HT1080 (cell line): ENCODE measurements at regions not wholly inside any gene's neighbourhood (a gene's known extent, or its start where the extent isn't known, plus 50 kb on each side); places are given as distances from the start of the nearest gene placed in this dataset.

ENCODE experiments used
- DNase-seq: peaks from one replicate; pipeline ENCODE4 v3.0.0-alpha.2; 2015; ENCODE audit warnings: low read depth

DNA sequence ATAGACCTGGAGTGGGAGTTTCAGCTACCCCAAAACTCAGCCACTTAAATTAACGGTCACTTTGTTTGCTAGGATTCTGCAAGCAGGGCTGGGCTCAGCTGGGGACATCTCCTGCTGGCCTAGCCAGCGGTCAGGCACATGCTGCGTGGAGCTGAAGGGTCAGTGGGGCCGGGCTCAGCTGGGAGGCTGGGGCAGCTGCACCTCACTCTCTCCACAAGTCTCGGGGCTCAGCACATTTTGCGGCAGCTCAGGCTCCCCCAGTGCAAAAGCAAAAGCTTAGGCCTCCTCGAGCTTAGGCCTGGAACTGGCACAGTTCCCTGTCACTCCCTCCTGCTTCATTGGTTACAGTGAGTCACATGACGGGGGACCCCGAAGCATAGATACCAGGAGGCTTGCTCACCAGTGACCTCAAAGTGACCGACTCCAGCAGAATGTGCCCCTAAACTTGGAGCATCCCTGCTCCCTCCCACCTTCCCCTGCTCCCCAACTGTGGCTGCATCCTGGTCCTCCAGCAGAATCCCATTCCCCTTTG lies 80.6 kb upstream of the CST7 start:
- DNase-seq = no peak

- DNase-seq = no peak
These were observed 80.1 kb upstream of the CST7 start for GRCh38 chr20:24868959-24869358.

GRCh38 chr20:24870057-24870456 lies 79.0 kb upstream of the CST7 start:
- no peak for DNase-seq

DNA sequence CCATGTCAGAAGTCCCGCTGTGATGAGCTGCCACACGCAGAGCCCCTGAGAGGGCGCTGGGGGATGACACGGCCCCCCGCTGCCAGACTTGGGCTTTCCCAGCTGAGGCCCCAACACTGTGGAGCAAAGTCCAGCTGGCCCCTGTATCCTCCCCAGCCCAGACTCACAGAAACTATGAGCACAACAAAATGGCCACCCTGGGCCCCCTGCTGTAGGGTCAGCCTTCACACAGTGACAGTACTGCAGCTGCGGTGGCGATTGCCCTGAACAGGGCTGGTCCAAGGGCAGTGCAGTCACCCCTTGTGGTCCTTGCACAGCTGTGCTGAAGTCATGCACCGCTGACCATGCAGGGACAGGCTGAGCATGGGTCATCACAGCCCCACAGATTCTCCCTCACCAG lies 78.2 kb upstream of the CST7 start:
- no peak for DNase-seq

GRCh38 chr20:24871480-24872213 lies 77.4 kb upstream of the CST7 start:
- DNase-seq = no peak

- DNase-seq = no peak
These were observed 76.6 kb upstream of the CST7 start for GRCh38 chr20:24872291-24873024.

DNA sequence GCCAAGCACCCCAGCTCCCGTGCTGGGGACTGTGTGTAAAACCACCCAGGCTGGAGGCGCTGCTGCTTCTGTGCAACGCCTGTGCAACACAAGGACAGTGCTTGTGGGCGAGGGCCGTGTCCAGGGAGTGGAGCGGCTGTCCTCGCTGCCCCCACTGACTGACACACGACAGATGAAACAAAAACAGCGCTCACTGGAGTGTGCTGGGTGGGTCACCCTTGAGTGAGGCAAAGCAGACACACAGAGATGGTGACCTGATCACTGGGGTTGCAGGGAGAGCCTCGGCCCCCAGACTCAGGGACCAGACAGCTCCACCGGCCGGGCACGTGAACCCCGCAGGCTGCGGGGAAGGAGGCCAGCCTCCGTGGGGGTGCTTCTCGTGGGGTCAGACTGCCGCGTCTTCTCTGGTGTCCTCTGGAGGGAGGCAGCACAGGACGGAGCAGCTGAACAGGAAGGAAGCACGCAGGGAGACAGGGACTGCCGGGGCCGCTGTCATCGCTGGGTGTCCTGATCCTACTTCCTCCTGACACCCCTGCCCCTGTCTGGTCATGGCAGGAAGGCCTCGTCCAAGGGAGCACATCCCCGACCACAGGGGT lies 75.9 kb upstream of the CST7 start:
- no peak for DNase-seq

DNA sequence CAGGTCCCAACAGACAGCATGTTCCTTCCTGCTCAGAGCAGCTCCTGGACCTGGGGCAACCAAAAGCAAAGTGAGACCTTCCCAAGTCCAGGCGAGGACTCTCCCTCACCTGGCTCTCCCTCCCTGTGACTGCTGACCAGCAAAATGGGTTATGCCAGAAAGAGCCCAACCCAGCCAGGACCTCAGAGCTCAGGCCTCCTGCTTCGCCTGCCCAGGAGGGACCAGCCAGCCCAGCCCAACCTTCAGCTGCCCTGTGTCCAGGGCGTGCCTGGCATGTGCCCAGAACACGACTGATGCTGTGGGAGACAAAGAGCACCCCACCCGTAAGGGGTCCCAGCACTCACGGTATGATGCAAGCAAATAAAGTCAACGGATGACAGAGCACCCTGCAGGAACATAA lies 74.0 kb upstream of the CST7 start:
- no peak for DNase-seq

GRCh38 chr20:24877652-24878051 lies 71.4 kb upstream of the CST7 start:
- DNase-seq = no peak

- DNase-seq = no peak
These were observed 70.4 kb upstream of the CST7 start for GRCh38 chr20:24878657-24879056.

DNA sequence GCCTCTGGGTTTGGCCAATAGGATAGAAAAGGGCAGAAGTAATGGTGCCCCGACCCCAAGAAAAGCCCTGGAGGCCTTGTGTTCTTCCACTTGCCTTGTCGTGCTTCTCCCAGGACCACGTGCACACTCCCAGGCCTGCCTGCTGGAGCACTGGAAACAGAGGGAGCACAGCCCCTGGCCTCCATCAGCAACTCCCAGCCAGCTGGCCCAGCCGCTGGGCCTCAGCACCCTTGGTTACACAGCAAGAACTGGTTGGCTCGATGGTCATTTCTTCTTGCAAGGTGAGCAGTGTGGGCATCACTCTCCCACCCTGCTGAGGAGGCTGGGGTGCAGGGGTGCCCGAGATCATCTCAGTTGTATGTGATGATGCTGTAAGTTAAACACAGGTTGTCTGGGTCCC lies 69.2 kb upstream of the CST7 start:
- DNase-seq = no peak

DNA sequence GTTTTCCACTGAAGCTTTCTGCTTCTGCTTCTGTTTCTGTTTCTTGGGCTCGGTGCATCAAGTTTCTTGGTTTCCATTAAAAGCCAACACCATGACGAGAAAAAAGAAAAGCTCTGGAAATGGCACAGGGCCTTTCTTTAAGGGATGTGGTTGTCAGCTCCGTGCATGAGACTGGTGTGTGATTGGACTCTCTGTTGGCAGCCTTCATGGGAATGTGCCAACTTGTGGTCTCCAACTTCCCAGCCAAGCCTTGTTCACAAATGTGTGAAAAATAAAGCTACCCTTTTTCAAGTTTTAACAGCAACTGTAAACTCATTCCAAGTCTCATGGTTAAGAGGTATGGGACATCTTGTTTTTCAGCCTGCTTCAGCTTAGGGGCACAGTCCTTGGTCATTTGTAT lies 68.7 kb upstream of the CST7 start:
- no peak for DNase-seq

DNA sequence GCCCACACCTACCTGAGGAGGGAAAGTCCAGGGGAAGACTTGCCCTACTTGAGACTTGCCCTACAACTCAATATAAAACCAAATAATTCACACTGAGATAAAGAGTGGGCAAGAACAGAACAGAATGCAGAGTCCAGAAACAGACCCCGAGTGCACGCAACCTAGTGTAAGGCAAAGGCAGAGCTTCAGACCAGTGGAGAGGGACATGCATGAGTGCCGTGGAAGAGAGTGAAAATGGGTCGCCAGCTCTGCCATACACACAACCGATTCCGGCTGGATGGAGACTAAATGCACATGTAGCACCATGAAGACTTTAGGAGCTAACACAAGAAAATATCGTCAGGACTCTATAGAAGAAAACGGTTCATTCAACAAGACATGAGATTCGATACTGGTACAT lies 58.8 kb upstream of the CST7 start:
- no peak for DNase-seq

- DNase-seq = no peak
These were observed 57.3 kb upstream of the CST7 start for GRCh38 chr20:24891546-24892393.

- DNase-seq = no peak
These were observed 56.5 kb upstream of the CST7 start for GRCh38 chr20:24892522-24892921.

DNA sequence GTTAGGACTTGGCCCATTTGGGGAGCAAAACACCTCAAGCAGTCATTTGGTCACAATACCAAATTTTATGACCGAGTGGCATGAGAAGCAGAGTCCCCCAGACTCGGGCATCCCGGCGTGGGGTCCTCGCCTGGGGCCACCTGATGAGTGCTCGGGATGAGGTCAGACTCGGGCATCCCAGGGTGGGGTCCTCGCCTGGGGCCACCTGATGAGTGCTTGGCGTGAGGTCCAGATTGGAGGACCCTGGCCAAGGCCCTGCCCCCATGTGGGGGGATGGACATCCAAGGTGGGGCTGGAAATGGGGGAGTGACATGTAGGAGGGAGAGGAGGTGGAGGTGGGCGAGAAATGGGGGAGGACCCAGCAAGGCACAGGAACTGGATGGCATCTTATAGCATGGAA lies 56.1 kb upstream of the CST7 start:
- no peak for DNase-seq

DNA sequence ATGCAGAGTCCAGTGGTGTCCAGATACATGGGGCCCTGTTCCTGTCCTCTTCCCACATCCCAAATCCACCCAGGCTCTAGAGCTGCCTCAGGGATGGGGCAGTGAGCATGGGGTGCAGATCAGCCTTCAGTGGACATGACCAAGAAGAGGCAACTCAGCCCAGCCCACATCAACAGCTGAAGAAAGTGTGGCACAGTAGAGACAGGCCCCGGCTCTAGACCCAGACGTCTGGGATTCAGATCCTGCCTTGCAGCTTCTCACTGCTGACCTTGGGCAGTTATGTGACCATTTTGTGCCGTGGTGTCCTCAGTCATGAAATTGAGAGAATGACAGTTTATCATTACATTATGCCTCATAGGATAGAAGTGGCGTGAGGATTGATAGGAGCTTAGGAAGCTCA lies 54.6 kb upstream of the CST7 start:
- DNase-seq = no peak

- DNase-seq = no peak
These were observed 54.1 kb upstream of the CST7 start for GRCh38 chr20:24894967-24895366.

DNA sequence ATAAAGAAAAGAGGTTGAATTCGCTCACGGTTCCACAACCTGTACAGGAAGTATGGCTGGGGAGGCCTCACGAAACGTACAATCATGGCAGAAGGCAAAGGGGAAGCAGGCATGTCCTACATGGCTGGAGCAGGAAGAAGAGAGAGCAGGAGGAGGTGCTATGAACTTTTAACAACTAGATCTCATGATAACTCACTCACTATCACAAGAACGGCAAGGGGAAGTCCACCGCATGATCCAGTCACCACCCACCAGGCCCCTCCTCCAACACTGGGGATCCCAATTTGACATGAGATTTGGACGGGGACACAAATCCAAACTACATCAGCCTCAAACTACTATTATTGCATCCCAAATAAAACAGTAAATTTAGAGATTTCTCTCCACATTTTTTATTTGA lies 53.6 kb upstream of the CST7 start:
- DNase-seq = no peak

- no peak for DNase-seq
These were observed 53.0 kb upstream of the CST7 start for GRCh38 chr20:24895898-24896658.

DNA sequence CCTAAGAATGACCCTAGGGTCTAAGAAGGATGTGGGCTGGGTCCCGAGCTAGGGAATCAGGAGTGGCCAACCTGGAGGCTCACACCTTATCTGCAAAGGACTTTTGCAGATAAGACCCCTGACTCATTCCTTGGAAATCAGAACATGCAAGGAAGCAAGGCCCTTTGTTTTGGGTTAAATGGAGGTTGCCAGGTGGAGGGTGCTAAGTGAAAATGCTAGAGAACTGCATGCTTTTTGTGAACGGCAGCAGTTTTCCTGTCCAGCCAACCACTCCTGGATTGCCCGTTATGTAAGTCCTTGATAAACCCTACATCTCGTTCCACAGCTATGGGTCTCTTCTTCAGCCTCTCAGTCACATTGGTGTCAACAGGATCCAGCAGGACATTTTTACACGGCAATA lies 52.1 kb upstream of the CST7 start:
- DNase-seq = no peak
